NB4 (cell line): ENCODE measurements at regions not wholly inside any gene's neighbourhood (a gene's known extent, or its start where the extent isn't known, plus 50 kb on each side); places are given as distances from the start of the nearest gene placed in this dataset.

ENCODE experiments used
- POLR2A ChIP-seq: IDR thresholded peaks from 2 replicates; pipeline ENCODE4 v1.6.1; 2011; ENCODE audit warnings: mild to moderate bottlenecking; ENCODE audit not compliant: insufficient read length; ENCODE audit errors: extremely low read depth
- TF ChIP-seq, protein P1 (sequence below): IDR thresholded peaks from one replicate; pipeline ENCODE4 v1.5.1; 2012; ENCODE audit warnings: low read depth, low read length

DNA sequence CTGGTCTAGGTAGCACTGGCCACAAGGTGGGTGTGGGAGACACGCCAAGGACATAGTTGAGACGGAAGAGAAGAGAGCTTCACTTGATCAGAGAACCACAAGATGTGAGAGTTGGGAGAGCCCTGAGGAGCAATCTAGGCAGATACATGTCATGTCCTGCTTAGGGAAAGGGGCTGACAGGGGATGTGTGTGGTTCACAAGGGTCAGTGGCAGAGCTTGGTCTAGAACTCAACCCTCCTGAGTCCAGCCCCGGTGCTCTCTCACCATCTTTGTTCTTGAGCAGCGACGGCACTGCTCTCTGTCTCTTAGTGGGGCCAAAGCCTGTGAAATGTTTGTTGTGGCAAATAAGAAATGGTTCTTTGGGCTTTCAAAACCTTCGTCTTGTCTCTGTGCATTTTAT is 243.5 kb upstream of the ROPN1 start:
- TF ChIP-seq, protein P1, sequence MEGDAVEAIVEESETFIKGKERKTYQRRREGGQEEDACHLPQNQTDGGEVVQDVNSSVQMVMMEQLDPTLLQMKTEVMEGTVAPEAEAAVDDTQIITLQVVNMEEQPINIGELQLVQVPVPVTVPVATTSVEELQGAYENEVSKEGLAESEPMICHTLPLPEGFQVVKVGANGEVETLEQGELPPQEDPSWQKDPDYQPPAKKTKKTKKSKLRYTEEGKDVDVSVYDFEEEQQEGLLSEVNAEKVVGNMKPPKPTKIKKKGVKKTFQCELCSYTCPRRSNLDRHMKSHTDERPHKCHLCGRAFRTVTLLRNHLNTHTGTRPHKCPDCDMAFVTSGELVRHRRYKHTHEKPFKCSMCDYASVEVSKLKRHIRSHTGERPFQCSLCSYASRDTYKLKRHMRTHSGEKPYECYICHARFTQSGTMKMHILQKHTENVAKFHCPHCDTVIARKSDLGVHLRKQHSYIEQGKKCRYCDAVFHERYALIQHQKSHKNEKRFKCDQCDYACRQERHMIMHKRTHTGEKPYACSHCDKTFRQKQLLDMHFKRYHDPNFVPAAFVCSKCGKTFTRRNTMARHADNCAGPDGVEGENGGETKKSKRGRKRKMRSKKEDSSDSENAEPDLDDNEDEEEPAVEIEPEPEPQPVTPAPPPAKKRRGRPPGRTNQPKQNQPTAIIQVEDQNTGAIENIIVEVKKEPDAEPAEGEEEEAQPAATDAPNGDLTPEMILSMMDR: no peak
- TF ChIP-seq POLR2A: no peak
